Jurkat, Clone E6-1 (cell line): ENCODE measurements at regions not wholly inside any gene's neighbourhood (a gene's known extent, or its start where the extent isn't known, plus 50 kb on each side); places are given as distances from the start of the nearest gene placed in this dataset.
"Not testable (repeated sequence)": the region's sequence is repeated elsewhere in the genome, so short reads cannot be mapped to it uniquely, and the experiment has no call there.

ENCODE experiments used
- DNase-seq: peaks from one replicate; pipeline ENCODE4 v3.0.0-alpha.2; 2011; ENCODE audit warnings: low read depth, low spot score
- H3K4me3 ChIP-seq: 2 replicates; pipeline ENCODE4 v1.5.1; 2011; ENCODE audit warnings: mild to moderate bottlenecking, low read length, control low read depth, moderate library complexity

GRCh38 chr4:65265526-65265925 is 404.8 kb downstream of the EPHA5 start:
- no peak for DNase-seq
- H3K4me3 ChIP-seq, result no peak overlapping the region

GRCh38 chr4:65259296-65259695 is 411.0 kb downstream of the EPHA5 start:
- H3K4me3 ChIP-seq, result no peak overlapping the region

GRCh38 chr4:65250916-65251315 is 419.4 kb downstream of the EPHA5 start:
- no peak overlapping the region for H3K4me3 ChIP-seq
- no peak for DNase-seq

More at GRCh38 chr4:65259296-65259695, 411.0 kb downstream of the EPHA5 start:
- DNase-seq, result no peak

- no peak for DNase-seq
- H3K4me3 ChIP-seq, result no peak overlapping the region
Measured at GRCh38 chr4:65249111-65249510, 421.2 kb downstream of the EPHA5 start.

- H3K4me3 ChIP-seq, result no peak overlapping the region
- peak; percentile 42 for DNase-seq
Measured at GRCh38 chr4:65242156-65242846, 428.0 kb downstream of the EPHA5 start.

DNA sequence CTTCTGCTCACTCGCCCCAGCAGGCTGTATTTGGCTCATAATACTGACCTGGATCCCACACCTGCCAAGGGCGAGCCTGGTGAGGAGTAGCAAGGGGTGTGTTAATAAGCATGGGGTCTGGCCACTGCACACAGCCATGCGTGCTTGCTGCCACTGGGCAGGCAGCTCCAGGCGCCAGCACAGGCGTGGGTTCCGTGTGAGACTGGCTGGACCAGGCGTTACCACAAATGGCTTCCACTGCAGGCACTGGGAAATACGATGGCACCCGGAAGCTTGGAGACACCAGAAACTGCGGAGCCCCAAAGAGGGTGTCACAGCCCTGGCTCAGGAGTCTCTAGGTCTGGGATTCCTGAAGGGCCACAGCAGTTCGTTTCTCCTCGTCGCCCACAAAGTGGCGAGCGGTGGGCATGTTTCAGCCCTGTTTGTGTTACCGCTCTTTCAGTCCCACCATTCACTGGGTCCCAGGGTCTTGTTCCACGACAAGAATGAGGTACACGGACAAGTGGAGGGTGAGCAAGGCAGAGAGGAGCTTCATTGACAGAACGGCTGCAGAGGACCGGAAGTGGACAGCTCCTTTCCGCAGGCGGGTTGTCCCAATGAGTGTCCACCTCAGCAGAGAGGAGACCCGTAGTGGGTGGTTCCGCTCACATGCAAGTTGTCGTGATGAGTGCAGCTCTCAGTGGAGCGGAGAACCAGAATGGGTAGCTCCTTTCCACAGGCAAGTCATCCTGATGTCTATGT is 428.9 kb downstream of the EPHA5 start:
- no peak for DNase-seq
- H3K4me3 ChIP-seq, result no peak overlapping the region

- no peak for DNase-seq
- no peak overlapping the region for H3K4me3 ChIP-seq
Measured at GRCh38 chr4:65234061-65234460, 436.2 kb downstream of the EPHA5 start.

DNA sequence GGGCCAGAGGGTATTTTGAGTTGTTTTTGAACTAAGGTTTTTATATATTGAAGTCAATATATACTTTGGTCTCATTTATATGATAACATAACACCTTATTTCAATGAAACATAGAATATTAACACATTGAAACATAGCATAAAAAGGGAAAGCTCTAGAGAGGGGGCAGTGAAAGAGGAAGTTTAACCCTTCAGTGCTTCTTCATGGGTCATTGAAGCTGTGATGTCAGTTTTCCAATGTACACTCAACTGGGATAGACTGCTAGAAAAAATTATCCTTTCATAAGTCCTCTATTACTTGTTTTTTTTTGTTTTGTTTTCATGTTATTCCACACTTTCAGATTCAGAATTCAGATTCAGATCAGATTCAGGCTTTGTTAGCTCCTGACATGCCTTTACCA is 442.7 kb downstream of the EPHA5 start:
- no peak overlapping the region for H3K4me3 ChIP-seq
- no peak for DNase-seq

GRCh38 chr4:65223601-65224000 is 446.7 kb downstream of the EPHA5 start:
- no peak for DNase-seq

GRCh38 chr4:65223074-65223473 is 447.2 kb downstream of the EPHA5 start:
- not testable (repeated sequence) for DNase-seq, H3K4me3 ChIP-seq

More at GRCh38 chr4:65223601-65224000, 446.7 kb downstream of the EPHA5 start:
- no peak overlapping the region for H3K4me3 ChIP-seq

- no peak for DNase-seq
- no peak overlapping the region for H3K4me3 ChIP-seq
Measured at GRCh38 chr4:65217179-65217578, 453.1 kb downstream of the EPHA5 start.

GRCh38 chr4:65202853-65203236 is 467.4 kb downstream of the EPHA5 start:
- no peak overlapping the region for H3K4me3 ChIP-seq

DNA sequence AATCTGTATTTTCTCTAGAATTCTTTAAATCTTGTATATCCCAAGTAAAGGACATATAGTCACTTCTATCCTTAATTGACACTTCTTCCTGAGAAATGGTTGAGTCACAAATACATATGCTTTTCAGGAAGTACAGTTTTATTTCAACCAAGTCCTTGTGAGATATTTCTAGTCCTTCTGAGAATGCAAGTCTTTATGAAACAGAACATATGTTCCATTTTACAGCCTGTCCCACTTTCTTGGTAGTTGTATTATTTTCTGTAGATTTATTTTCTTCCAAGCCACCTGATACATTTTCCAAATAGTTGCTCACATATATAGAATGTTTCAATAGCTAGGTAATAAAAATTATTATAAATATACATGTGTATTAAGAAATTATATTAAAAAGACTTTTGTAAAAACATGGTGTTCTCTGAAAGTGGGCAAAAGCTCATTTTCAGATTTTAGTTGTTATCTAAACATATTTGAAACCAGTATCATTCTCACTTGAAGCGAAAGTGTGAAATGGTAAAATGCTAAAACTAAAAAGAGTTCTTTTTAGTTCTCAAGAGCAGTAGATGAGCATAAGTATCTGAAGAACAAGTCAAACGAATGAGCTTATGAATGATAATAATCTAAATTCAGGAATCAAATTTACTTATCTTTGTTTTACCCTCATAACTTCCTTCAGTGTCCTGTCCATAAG is 468.0 kb downstream of the EPHA5 start:
- no peak overlapping the region for H3K4me3 ChIP-seq

More at GRCh38 chr4:65202853-65203236, 467.4 kb downstream of the EPHA5 start:
- no peak for DNase-seq

GRCh38 chr4:65195666-65196065 is 474.6 kb downstream of the EPHA5 start:
- no peak overlapping the region for H3K4me3 ChIP-seq

More for the DNA sequence above, 468.0 kb downstream of the EPHA5 start:
- DNase-seq, result no peak

DNA sequence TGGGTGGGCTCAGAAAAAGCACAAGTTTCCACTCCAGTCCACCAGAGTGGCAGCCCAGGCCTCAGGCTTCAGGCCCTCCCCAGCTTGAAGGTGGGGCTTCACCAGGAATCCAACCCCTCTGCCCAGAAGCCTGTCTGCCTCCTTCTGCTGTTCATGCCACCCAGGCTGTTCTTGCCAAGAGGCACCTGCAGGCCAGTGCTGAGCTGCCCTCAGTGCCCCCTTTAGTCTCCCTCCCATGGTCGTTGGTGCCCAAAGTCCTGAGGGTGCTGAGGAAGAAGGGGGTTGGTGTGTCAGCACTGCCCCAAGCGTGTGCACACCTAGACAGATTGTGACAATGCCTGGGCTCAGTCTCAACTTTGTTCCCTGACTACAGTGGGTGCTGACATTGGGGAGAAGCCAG is 475.3 kb downstream of the EPHA5 start:
- no peak overlapping the region for H3K4me3 ChIP-seq
- no peak for DNase-seq

More at GRCh38 chr4:65195666-65196065, 474.6 kb downstream of the EPHA5 start:
- DNase-seq, result no peak

DNA sequence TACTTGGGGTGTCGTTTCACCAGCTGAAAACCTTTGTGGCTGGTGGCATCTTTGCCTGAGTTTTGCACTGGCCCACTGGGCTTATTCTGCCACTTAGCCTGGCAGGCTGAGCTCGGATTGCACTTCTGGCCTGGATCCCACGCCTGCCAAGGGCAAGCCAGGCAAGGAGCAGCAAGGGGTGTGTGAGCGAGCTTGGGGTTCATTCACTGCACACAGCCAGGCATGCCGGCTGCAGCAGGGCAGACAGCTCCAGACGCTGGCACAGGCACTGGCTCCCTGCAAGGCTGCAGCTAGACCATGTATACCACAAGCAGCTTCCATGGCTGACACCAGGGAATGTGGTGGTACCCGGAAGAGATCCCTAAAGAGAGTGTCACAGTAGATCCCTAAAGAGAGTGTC is 476.3 kb downstream of the EPHA5 start:
- H3K4me3 ChIP-seq, result no peak overlapping the region
- no peak for DNase-seq

DNA sequence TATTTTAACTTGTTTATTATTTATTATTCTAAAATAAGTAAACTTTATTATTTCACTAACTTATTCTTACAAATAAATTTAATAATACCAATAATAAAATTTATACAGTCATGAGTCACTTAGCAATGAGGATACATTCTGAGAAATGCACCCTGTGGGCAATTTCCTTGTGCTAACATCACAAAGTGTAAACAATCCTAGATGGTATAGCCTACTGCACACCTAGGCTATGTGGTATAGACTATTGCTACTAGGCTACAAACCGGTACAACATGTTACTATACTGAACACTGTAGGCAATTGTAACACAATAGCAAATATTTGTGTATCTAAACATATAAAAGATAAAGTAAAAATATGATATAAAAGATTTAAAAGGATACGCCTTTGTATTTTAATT is 479.5 kb downstream of the EPHA5 start:
- H3K4me3 ChIP-seq, result no peak overlapping the region
- no peak for DNase-seq

GRCh38 chr4:65175585-65175984 is 494.7 kb downstream of the EPHA5 start:
- DNase-seq, result no peak
- no peak overlapping the region for H3K4me3 ChIP-seq

- no peak for DNase-seq
- no peak overlapping the region for H3K4me3 ChIP-seq
Measured at GRCh38 chr4:65170768-65171514, 499.3 kb downstream of the EPHA5 start.
